Neuronal stem cell (in vitro differentiated cells): ENCODE measurements at regions not wholly inside any gene's neighbourhood (a gene's known extent, or its start where the extent isn't known, plus 50 kb on each side); places are given as distances from the start of the nearest gene placed in this dataset.
A peak's percentile ranks its signal among the peaks of the same experiment; 100 is the strongest.

Source experiments
- DNase-seq: peaks from one replicate; pipeline ENCODE4 v3.0.0-alpha.2; 2013; ENCODE audit warnings: low spot score
- H2AFZ ChIP-seq: one replicate; pipeline ENCODE4 v1.6.1; 2013; ENCODE audit warnings: mild to moderate bottlenecking, low read length, inconsistent platforms
- H2AK5ac ChIP-seq: 2 replicates; pipeline ENCODE4 v1.6.1; 2013; ENCODE audit warnings: low read depth, mild to moderate bottlenecking, inconsistent platforms, low read length, moderate library complexity, mixed read lengths
- H2BK120ac ChIP-seq: 2 replicates; pipeline ENCODE4 v1.6.1; 2013; ENCODE audit warnings: low read depth, mild to moderate bottlenecking, inconsistent platforms, low read length, moderate library complexity, mixed read lengths
- H2BK12ac ChIP-seq: one replicate; pipeline ENCODE4 v1.6.1; 2013; ENCODE audit warnings: low read length, inconsistent platforms
- H2BK15ac ChIP-seq: 2 replicates; pipeline ENCODE4 v1.6.1; 2013; ENCODE audit warnings: mild to moderate bottlenecking, low read length, inconsistent platforms, mixed read lengths
- H2BK5ac ChIP-seq: one replicate; pipeline ENCODE4 v1.6.1; 2013; ENCODE audit warnings: inconsistent platforms, mild to moderate bottlenecking, low read length, moderate library complexity
- H3K14ac ChIP-seq: one replicate; pipeline ENCODE4 v1.6.1; 2013; ENCODE audit warnings: low read length, inconsistent platforms
- H3K18ac ChIP-seq: 2 replicates; pipeline ENCODE4 v1.6.1; 2013; ENCODE audit warnings: low read length, inconsistent platforms
- H3K23ac ChIP-seq: 2 replicates; pipeline ENCODE4 v1.6.1; 2013; ENCODE audit warnings: low read depth, mild to moderate bottlenecking, mixed read lengths, low read length, inconsistent platforms; ENCODE audit not compliant: poor library complexity
- H3K27ac ChIP-seq: replicated peaks from 3 replicates; pipeline ENCODE4 v1.5.1; 2013; ENCODE audit warnings: low read length, inconsistent platforms
- H3K27me3 ChIP-seq, 3 experiments: 2 replicates each; pipeline ENCODE4 v1.6.1; 2013; ENCODE audit warnings: low read length in 3 of 3, mild to moderate bottlenecking in 2 of 3, inconsistent platforms in 1 of 3, low read depth in 1 of 3, mixed read lengths in 1 of 3, moderate library complexity in 1 of 3; ENCODE audit not compliant: control insufficient read depth in 3 of 3, insufficient read depth in 3 of 3
- H3K36me3 ChIP-seq, 2 donors: replicated peaks in 1 of 2; 2 replicates each; pipeline ENCODE4 v1.6.1; 2013; ENCODE audit warnings: low read length in 2 of 2; ENCODE audit not compliant: control insufficient read depth in 2 of 2, insufficient read depth in 2 of 2
- H3K4ac ChIP-seq: 2 replicates; pipeline ENCODE4 v1.6.1; 2013; ENCODE audit warnings: inconsistent platforms, mild to moderate bottlenecking, low read length, moderate library complexity
- H3K4me1 ChIP-seq, 2 donors: 1 replicate in 1 of 2; 2 replicates in 1 of 2; pipeline ENCODE4 v1.6.1; 2013; ENCODE audit warnings: low read length in 2 of 2, low read depth in 1 of 2; ENCODE audit not compliant: control insufficient read depth in 2 of 2, insufficient read depth in 1 of 2
- H3K4me2 ChIP-seq: one replicate; pipeline ENCODE4 v1.6.1; 2013; ENCODE audit warnings: mild to moderate bottlenecking, low read length, inconsistent platforms; ENCODE audit not compliant: insufficient read depth, poor library complexity, severe bottlenecking
- H3K4me3 ChIP-seq, 2 donors: 2 replicates each; pipeline ENCODE4 v1.5.1; 2013; ENCODE audit warnings: low read length in 2 of 2, mild to moderate bottlenecking in 2 of 2, inconsistent platforms in 1 of 2, moderate library complexity in 1 of 2
- H3K79me1 ChIP-seq: one replicate; pipeline ENCODE4 v1.6.1; 2013; ENCODE audit warnings: low read depth, mild to moderate bottlenecking, inconsistent platforms, low read length, moderate library complexity
- H3K9ac ChIP-seq: one replicate; pipeline ENCODE4 v1.6.1; 2013; ENCODE audit warnings: mild to moderate bottlenecking, low read depth, low read length, inconsistent platforms; ENCODE audit not compliant: poor library complexity
- H3K9me3 ChIP-seq, 2 donors: replicated peaks in 1 of 2; 2 replicates each; pipeline versions ENCODE3 to v1.6.1; 2013; ENCODE audit warnings: low read length in 2 of 2, mild to moderate bottlenecking in 2 of 2, inconsistent platforms in 1 of 2, low read depth in 1 of 2, mixed read lengths in 1 of 2, moderate library complexity in 1 of 2; ENCODE audit not compliant: control insufficient read depth in 2 of 2, insufficient read depth in 1 of 2
- H4K8ac ChIP-seq: one replicate; pipeline ENCODE4 v1.6.1; 2013; ENCODE audit warnings: low read depth, mild to moderate bottlenecking, inconsistent platforms, low read length, moderate library complexity
- H4K91ac ChIP-seq: one replicate; pipeline ENCODE4 v1.6.1; 2013; ENCODE audit warnings: low read length, low read depth, mild to moderate bottlenecking, inconsistent platforms; ENCODE audit not compliant: poor library complexity
- WGBS, 2 donors: extraction: QIAGEN DNeasy Blood & Tissue Kit; methylation state at CpG; one replicate each; pipeline ENCODE4 v1.1.7; 2013; ENCODE audit warnings: missing lambda C conversion rate in 2 of 2, mixed read lengths in 1 of 2; ENCODE audit not compliant: insufficient read length in 2 of 2, insufficient replicate concordance in 1 of 2; ENCODE audit errors: extremely low coverage in 2 of 2; 5-methylcytosine and 5-hydroxymethylcytosine counted together

- Histone ChIP-seq H3K27ac (no peak overlapping the region), H2BK120ac (no peak overlapping the region), H3K23ac (no peak overlapping the region), H3K4me3 (no peak overlapping the region), H3K79me1 (no peaks in the 10 kb centered on the region), H3K9me3 (peaks cover 0 to 1% of the 10 kb centered on the region in 2 donors), H3K4me2 (no peak overlapping the region), H3K18ac (no peak overlapping the region), H3K9ac (no peak overlapping the region), H3K4ac (no peak overlapping the region), H2AK5ac (no peak overlapping the region), H2BK5ac (no peak overlapping the region), H2BK15ac (no peak overlapping the region), H2AFZ (no peak overlapping the region), H3K4me1 (peaks cover 0 to 5% of the 10 kb centered on the region in 2 donors), H3K14ac (no peak overlapping the region), H4K91ac (no peak overlapping the region), H3K27me3 (peaks cover 0 to 7% (median 2%) of the 10 kb centered on the region in 3 experiments), H2BK12ac (no peak overlapping the region), H3K36me3 (no peaks in the 10 kb centered on the region), H4K8ac (no peak overlapping the region)
- no peak for DNase-seq
- no CpG with 5 or more reads among the region's 5 CpGs for WGBS, 2 donors
Observed at GRCh38 chr6:51472745-51473487, 614.5 kb downstream of the PKHD1 start.

- Histone ChIP-seq H2BK15ac (no peak overlapping the region), H2AK5ac (no peak overlapping the region), H3K27ac (no peak overlapping the region), H3K4me3 (no peak overlapping the region), H2BK5ac (no peak overlapping the region), H3K4me1 (peaks cover 2 to 8% of the 10 kb centered on the region in 2 donors), H2AFZ (no peak overlapping the region), H3K4me2 (no peak overlapping the region), H3K14ac (no peak overlapping the region), H3K27me3 (peaks cover 0 to 3% (median 2%) of the 10 kb centered on the region in 3 experiments), H3K9me3 (peaks cover 0 to 1% of the 10 kb centered on the region in 2 donors), H3K4ac (no peak overlapping the region), H3K9ac (no peak overlapping the region), H3K18ac (no peak overlapping the region), H2BK120ac (no peak overlapping the region), H3K79me1 (no peaks in the 10 kb centered on the region), H4K91ac (no peak overlapping the region), H3K36me3 (no peaks in the 10 kb centered on the region), H2BK12ac (no peak overlapping the region), H3K23ac (no peak overlapping the region), H4K8ac (no peak overlapping the region)
- WGBS, 2 donors: no CpG with 5 or more reads among the region's 9 CpGs
- DNase-seq: no peak
Observed at GRCh38 chr6:51474022-51474975, 613.1 kb downstream of the PKHD1 start.

GRCh38 chr6:51477711-51478311, 609.6 kb downstream of the PKHD1 start:
- no peak overlapping the region for H4K91ac ChIP-seq
- no CpG with 5 or more reads among the region's 8 CpGs for WGBS, 2 donors
- H3K18ac ChIP-seq: no peak overlapping the region
- peak overlapping the region; percentile 60 for H2AFZ ChIP-seq
- H3K27ac ChIP-seq: no peak overlapping the region
- no peaks in the 10 kb centered on the region for H3K36me3 ChIP-seq
- H2BK120ac ChIP-seq: no peak overlapping the region
- no peaks in the 10 kb centered on the region for H3K27me3 ChIP-seq
- no peak overlapping the region for H3K4me3 ChIP-seq
- H3K4me1 ChIP-seq: peaks cover 2 to 8% of the 10 kb centered on the region in 2 donors
- peak; percentile 59 for DNase-seq
- no peak overlapping the region for H2BK12ac ChIP-seq
- H2AK5ac ChIP-seq: no peak overlapping the region
- H3K23ac ChIP-seq: no peak overlapping the region
- H3K79me1 ChIP-seq: no peaks in the 10 kb centered on the region
- H3K14ac ChIP-seq: no peak overlapping the region
- no peak overlapping the region for H3K4me2 ChIP-seq
- H2BK15ac ChIP-seq: no peak overlapping the region
- H2BK5ac ChIP-seq: no peak overlapping the region
- H4K8ac ChIP-seq: no peak overlapping the region
- no peak overlapping the region for H3K4ac ChIP-seq
- no peak overlapping the region for H3K9ac ChIP-seq
- no peaks in the 10 kb centered on the region for H3K9me3 ChIP-seq
